ENCODE measurements at regions not wholly inside any gene's neighbourhood (a gene's known extent, or its start where the extent isn't known, plus 50 kb on each side); places are given as distances from the start of the nearest gene placed in this dataset.

- no peak for TF ChIP-seq CTCF (IDR thresholded peaks at IDR 0.05; ENCODE audit: borderline replicate concordance, extremely low read depth, insufficient read depth)
- H3K4me3 ChIP-seq (ENCODE audit: low read length in 3 of 3): no peak overlapping the region
- FAIRE-seq (no peak), DNase-seq (no peak)
- H3K27me3 ChIP-seq (ENCODE audit: control insufficient read depth, insufficient read depth, low read length): no peaks in the 10 kb centered on the region
- H3K9me3 ChIP-seq (ENCODE audit: control insufficient read depth in 2 of 3, insufficient read depth in 1 of 3, low read length in 3 of 3): no peaks in the 10 kb centered on the region
- H3K36me3 ChIP-seq (ENCODE audit: control insufficient read depth in 2 of 3, insufficient read depth in 3 of 3, low read length in 3 of 3): no peaks in the 10 kb centered on the region
- H3K27ac ChIP-seq (ENCODE audit: low read depth in 2 of 2, low read length in 2 of 2): no peak overlapping the region
- intact Hi-C loops (cut with DNase I): no loop called here
- H3K4me1 ChIP-seq (ENCODE audit: control insufficient read depth in 2 of 3, insufficient read depth in 2 of 3, low read depth in 1 of 3, low read length in 3 of 3): no peaks in the 10 kb centered on the region
- no peak overlapping the region for H3K9ac ChIP-seq (ENCODE audit: low read length in 3 of 3)
Observed at GRCh38 chr4:134754301-134755019, 552.9 kb upstream of the PABPC4L start.

- H3K36me3 ChIP-seq (ENCODE audit: control insufficient read depth in 2 of 3, insufficient read depth in 3 of 3, low read length in 3 of 3): no peaks in the 10 kb centered on the region
- TF ChIP-seq CTCF (IDR thresholded peaks at IDR 0.05; ENCODE audit: borderline replicate concordance, extremely low read depth, insufficient read depth): no peak
- no peaks in the 10 kb centered on the region for H3K9me3 ChIP-seq (ENCODE audit: control insufficient read depth in 2 of 3, insufficient read depth in 1 of 3, low read length in 3 of 3)
- no peaks in the 10 kb centered on the region for H3K27me3 ChIP-seq (ENCODE audit: control insufficient read depth, insufficient read depth, low read length)
- DNase-seq: no peak
- no peaks in the 10 kb centered on the region for H3K4me1 ChIP-seq (ENCODE audit: control insufficient read depth in 2 of 3, insufficient read depth in 2 of 3, low read depth in 1 of 3, low read length in 3 of 3)
- FAIRE-seq: no peak
- H3K27ac ChIP-seq (ENCODE audit: low read depth in 2 of 2, low read length in 2 of 2): no peak overlapping the region
- no peak overlapping the region for H3K4me3 ChIP-seq (ENCODE audit: low read length in 3 of 3)
- H3K9ac ChIP-seq (ENCODE audit: low read length in 3 of 3): no peak overlapping the region
- intact Hi-C loops (cut with DNase I): no loop called here
Observed at GRCh38 chr4:134753390-134753789, 551.8 kb upstream of the PABPC4L start.

GRCh38 chr4:134747108-134747805 lies 545.7 kb upstream of the PABPC4L start:
- Histone ChIP-seq H3K27me3 (ENCODE audit: control insufficient read depth, insufficient read depth, low read length) (no peaks in the 10 kb centered on the region), H3K4me1 (ENCODE audit: control insufficient read depth in 2 of 3, insufficient read depth in 2 of 3, low read depth in 1 of 3, low read length in 3 of 3) (no peaks in the 10 kb centered on the region), H3K4me3 (ENCODE audit: low read length in 3 of 3) (no peak overlapping the region), H3K9ac (ENCODE audit: low read length in 3 of 3) (no peak overlapping the region), H3K36me3 (ENCODE audit: control insufficient read depth in 2 of 3, insufficient read depth in 3 of 3, low read length in 3 of 3) (no peaks in the 10 kb centered on the region), H3K9me3 (ENCODE audit: control insufficient read depth in 2 of 3, insufficient read depth in 1 of 3, low read length in 3 of 3) (no peaks in the 10 kb centered on the region), H3K27ac (ENCODE audit: low read depth in 2 of 2, low read length in 2 of 2) (no peak overlapping the region)
- no peak for TF ChIP-seq CTCF (IDR thresholded peaks at IDR 0.05; ENCODE audit: borderline replicate concordance, extremely low read depth, insufficient read depth)
- FAIRE-seq (no peak), DNase-seq (no peak)
- intact Hi-C loops (cut with DNase I): no loop called here
